ENCODE measurements at regions not wholly inside any gene's neighbourhood (a gene's known extent, or its start where the extent isn't known, plus 50 kb on each side); places are given as distances from the start of the nearest gene placed in this dataset.
A peak's percentile ranks its signal among the peaks of the same experiment; 100 is the strongest.

- TF ChIP-seq POU2F2 (IDR thresholded peaks at IDR 0.05; ENCODE audit: borderline replicate concordance, low read depth, low read length) (peak; percentile 68; the same call in 1 of the 3 replicates), NR2C1 (IDR thresholded peaks at IDR 0.05) (no peak), PAX5 (IDR thresholded peaks at IDR 0.05; ENCODE audit: borderline replicate concordance, low read depth, low read length) (peak; percentile 94), MLLT1 (IDR thresholded peaks at IDR 0.05) (peak; percentile 71), ZNF24 (IDR thresholded peaks at IDR 0.05) (peak; percentile 94), GATAD2B (conservative IDR thresholded peaks at IDR 0.05; ENCODE audit: low read depth) (peak; percentile 88), POLR2AphosphoS2 (IDR thresholded peaks at IDR 0.05; ENCODE audit: low read depth, low read length) (no peak), CHD1 (IDR thresholded peaks at IDR 0.05; ENCODE audit: low read depth, low read length) (peak; percentile 84; the same call in 1 of the 2 replicates), SPI1 (IDR thresholded peaks at IDR 0.05; ENCODE audit: borderline replicate concordance, insufficient read depth, low read depth, low read length) (peak; percentile 64; the same call in 1 of the 2 replicates)
- TF ChIP-seq, protein P1, sequence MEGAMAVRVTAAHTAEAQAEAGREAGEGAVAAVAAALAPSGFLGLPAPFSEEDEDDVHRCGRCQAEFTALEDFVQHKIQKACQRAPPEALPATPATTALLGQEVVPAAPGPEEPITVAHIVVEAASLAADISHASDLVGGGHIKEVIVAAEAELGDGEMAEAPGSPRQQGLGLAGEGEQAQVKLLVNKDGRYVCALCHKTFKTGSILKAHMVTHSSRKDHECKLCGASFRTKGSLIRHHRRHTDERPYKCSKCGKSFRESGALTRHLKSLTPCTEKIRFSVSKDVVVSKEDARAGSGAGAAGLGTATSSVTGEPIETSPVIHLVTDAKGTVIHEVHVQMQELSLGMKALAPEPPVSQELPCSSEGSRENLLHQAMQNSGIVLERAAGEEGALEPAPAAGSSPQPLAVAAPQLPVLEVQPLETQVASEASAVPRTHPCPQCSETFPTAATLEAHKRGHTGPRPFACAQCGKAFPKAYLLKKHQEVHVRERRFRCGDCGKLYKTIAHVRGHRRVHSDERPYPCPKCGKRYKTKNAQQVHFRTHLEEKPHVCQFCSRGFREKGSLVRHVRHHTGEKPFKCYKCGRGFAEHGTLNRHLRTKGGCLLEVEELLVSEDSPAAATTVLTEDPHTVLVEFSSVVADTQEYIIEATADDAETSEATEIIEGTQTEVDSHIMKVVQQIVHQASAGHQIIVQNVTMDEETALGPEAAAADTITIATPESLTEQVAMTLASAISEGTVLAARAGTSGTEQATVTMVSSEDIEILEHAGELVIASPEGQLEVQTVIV (IDR thresholded peaks at IDR 0.05; ENCODE audit: borderline replicate concordance, partially characterized antibody) = no peak
Measured at GRCh38 chr13:80048802-80049201, 292.1 kb downstream of the SPRY2 start (continued).

Data from GM12878 (cell line).